HL-60 (cell line): ENCODE measurements at regions not wholly inside any gene's neighbourhood (a gene's known extent, or its start where the extent isn't known, plus 50 kb on each side); places are given as distances from the start of the nearest gene placed in this dataset.

Experiments used
- POLR2AphosphoS5 ChIP-seq: IDR thresholded peaks from 2 replicates; pipeline ENCODE4 v1.6.1; 2012; ENCODE audit warnings: low read depth
- TF ChIP-seq, protein P1 (sequence below): IDR thresholded peaks from one replicate; pipeline ENCODE4 v1.5.1; 2011; ENCODE audit warnings: low read length, control low read depth, inconsistent platforms; ENCODE audit not compliant: insufficient read depth
- TF ChIP-seq, protein P2 (sequence below): IDR thresholded peaks from 2 replicates; pipeline ENCODE4 v1.6.1; 2012; ENCODE audit warnings: low read depth; ENCODE audit not compliant: insufficient replicate concordance

GRCh38 chr5:14996997-14997396, 125.4 kb upstream of the ANKH start:
- TF ChIP-seq, protein P1, sequence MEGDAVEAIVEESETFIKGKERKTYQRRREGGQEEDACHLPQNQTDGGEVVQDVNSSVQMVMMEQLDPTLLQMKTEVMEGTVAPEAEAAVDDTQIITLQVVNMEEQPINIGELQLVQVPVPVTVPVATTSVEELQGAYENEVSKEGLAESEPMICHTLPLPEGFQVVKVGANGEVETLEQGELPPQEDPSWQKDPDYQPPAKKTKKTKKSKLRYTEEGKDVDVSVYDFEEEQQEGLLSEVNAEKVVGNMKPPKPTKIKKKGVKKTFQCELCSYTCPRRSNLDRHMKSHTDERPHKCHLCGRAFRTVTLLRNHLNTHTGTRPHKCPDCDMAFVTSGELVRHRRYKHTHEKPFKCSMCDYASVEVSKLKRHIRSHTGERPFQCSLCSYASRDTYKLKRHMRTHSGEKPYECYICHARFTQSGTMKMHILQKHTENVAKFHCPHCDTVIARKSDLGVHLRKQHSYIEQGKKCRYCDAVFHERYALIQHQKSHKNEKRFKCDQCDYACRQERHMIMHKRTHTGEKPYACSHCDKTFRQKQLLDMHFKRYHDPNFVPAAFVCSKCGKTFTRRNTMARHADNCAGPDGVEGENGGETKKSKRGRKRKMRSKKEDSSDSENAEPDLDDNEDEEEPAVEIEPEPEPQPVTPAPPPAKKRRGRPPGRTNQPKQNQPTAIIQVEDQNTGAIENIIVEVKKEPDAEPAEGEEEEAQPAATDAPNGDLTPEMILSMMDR: no peak
- TF ChIP-seq, protein P2, sequence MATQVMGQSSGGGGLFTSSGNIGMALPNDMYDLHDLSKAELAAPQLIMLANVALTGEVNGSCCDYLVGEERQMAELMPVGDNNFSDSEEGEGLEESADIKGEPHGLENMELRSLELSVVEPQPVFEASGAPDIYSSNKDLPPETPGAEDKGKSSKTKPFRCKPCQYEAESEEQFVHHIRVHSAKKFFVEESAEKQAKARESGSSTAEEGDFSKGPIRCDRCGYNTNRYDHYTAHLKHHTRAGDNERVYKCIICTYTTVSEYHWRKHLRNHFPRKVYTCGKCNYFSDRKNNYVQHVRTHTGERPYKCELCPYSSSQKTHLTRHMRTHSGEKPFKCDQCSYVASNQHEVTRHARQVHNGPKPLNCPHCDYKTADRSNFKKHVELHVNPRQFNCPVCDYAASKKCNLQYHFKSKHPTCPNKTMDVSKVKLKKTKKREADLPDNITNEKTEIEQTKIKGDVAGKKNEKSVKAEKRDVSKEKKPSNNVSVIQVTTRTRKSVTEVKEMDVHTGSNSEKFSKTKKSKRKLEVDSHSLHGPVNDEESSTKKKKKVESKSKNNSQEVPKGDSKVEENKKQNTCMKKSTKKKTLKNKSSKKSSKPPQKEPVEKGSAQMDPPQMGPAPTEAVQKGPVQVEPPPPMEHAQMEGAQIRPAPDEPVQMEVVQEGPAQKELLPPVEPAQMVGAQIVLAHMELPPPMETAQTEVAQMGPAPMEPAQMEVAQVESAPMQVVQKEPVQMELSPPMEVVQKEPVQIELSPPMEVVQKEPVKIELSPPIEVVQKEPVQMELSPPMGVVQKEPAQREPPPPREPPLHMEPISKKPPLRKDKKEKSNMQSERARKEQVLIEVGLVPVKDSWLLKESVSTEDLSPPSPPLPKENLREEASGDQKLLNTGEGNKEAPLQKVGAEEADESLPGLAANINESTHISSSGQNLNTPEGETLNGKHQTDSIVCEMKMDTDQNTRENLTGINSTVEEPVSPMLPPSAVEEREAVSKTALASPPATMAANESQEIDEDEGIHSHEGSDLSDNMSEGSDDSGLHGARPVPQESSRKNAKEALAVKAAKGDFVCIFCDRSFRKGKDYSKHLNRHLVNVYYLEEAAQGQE: no peak
- no peak for TF ChIP-seq POLR2AphosphoS5
